SK-N-DZ (cell line): ENCODE measurements at regions not wholly inside any gene's neighbourhood (a gene's known extent, or its start where the extent isn't known, plus 50 kb on each side); places are given as distances from the start of the nearest gene placed in this dataset.
"Not testable (repeated sequence)": the region's sequence is repeated elsewhere in the genome, so short reads cannot be mapped to it uniquely, and the experiment has no call there.

Experiments
- DNase-seq: peaks from one replicate; pipeline ENCODE4 v3.0.0-alpha.2; 2015; ENCODE audit warnings: low spot score

GRCh38 chr5:56386046-56386445, 152.9 kb upstream of the ANKRD55 start:
- no peak for DNase-seq

- DNase-seq, result no peak
Measured at GRCh38 chr5:56384186-56384585, 151.1 kb upstream of the ANKRD55 start.

- no peak for DNase-seq
Measured at GRCh38 chr5:56383761-56384160, 150.6 kb upstream of the ANKRD55 start.

GRCh38 chr5:56382896-56383295, 149.8 kb upstream of the ANKRD55 start:
- no peak for DNase-seq

- DNase-seq, result no peak
Measured at GRCh38 chr5:56377573-56377972, 144.4 kb upstream of the ANKRD55 start.

GRCh38 chr5:56376128-56376527, 143.0 kb upstream of the ANKRD55 start:
- DNase-seq, result no peak

GRCh38 chr5:56375011-56375410, 141.9 kb upstream of the ANKRD55 start:
- DNase-seq, result no peak

- not testable (repeated sequence) for DNase-seq
Measured at GRCh38 chr5:56372491-56372890, 139.4 kb upstream of the ANKRD55 start.

GRCh38 chr5:56369361-56369811, 136.3 kb upstream of the ANKRD55 start:
- DNase-seq, result no peak

GRCh38 chr5:56367748-56368147, 134.6 kb upstream of the ANKRD55 start:
- DNase-seq, result no peak

- no peak for DNase-seq
Measured at GRCh38 chr5:56366986-56367385, 133.9 kb upstream of the ANKRD55 start.

- DNase-seq, result no peak
Measured at GRCh38 chr5:56361398-56361797, 128.3 kb upstream of the ANKRD55 start.

- no peak for DNase-seq
Measured at GRCh38 chr5:56360816-56361215, 127.7 kb upstream of the ANKRD55 start.

- DNase-seq, result no peak
Measured at GRCh38 chr5:56359809-56360685, 126.9 kb upstream of the ANKRD55 start.

GRCh38 chr5:56358703-56359681, 125.9 kb upstream of the ANKRD55 start:
- no peak for DNase-seq

- DNase-seq, result no peak
Measured at GRCh38 chr5:56358046-56358445, 124.9 kb upstream of the ANKRD55 start.

- DNase-seq, result no peak
Measured at GRCh38 chr5:56357426-56357825, 124.3 kb upstream of the ANKRD55 start.

GRCh38 chr5:56356836-56357160, 123.7 kb upstream of the ANKRD55 start:
- DNase-seq, result no peak

GRCh38 chr5:56356121-56356835, 123.1 kb upstream of the ANKRD55 start:
- DNase-seq, result no peak

- DNase-seq, result no peak
Measured at GRCh38 chr5:56354836-56355235, 121.7 kb upstream of the ANKRD55 start.

- no peak for DNase-seq
Measured at GRCh38 chr5:56352808-56353590, 119.9 kb upstream of the ANKRD55 start.
